Sigmoid colon (tissue), 4 donors: ENCODE measurements at regions not wholly inside any gene's neighbourhood (a gene's known extent, or its start where the extent isn't known, plus 50 kb on each side); places are given as distances from the start of the nearest gene placed in this dataset.
"Not testable (repeated sequence)": the region's sequence is repeated elsewhere in the genome, so short reads cannot be mapped to it uniquely, and the experiment has no call there.

Experiments used
- CTCF ChIP-seq, 4 experiments: fragments of 450-650 bp in 3 of 4; fragments of 200-600 bp in 1 of 4; IDR thresholded peaks; one replicate each; pipeline ENCODE4 v1.5.1; 2016 to 2019; ENCODE audit warnings: antibody characterized with exemption in 4 of 4, mild to moderate bottlenecking in 3 of 4, moderate library complexity in 2 of 4
- EP300 ChIP-seq, 4 donors: sonication (generic); formaldehyde crosslinking; IDR thresholded peaks; one replicate each; pipeline ENCODE4 v1.6.1; 2017; ENCODE audit warnings: antibody characterized with exemption in 4 of 4
- POLR2A ChIP-seq, 2 donors: fragments of 450-650 bp; IDR thresholded peaks; one replicate each; pipeline ENCODE4 v1.6.1; 2016; ENCODE audit warnings: antibody characterized with exemption in 2 of 2, mild to moderate bottlenecking in 2 of 2, moderate library complexity in 2 of 2
- POLR2AphosphoS5 ChIP-seq, 4 donors: sonication (generic); formaldehyde crosslinking; IDR thresholded peaks; one replicate each; pipeline ENCODE4 v1.6.1; 2017; ENCODE audit warnings: antibody characterized with exemption in 4 of 4

DNA sequence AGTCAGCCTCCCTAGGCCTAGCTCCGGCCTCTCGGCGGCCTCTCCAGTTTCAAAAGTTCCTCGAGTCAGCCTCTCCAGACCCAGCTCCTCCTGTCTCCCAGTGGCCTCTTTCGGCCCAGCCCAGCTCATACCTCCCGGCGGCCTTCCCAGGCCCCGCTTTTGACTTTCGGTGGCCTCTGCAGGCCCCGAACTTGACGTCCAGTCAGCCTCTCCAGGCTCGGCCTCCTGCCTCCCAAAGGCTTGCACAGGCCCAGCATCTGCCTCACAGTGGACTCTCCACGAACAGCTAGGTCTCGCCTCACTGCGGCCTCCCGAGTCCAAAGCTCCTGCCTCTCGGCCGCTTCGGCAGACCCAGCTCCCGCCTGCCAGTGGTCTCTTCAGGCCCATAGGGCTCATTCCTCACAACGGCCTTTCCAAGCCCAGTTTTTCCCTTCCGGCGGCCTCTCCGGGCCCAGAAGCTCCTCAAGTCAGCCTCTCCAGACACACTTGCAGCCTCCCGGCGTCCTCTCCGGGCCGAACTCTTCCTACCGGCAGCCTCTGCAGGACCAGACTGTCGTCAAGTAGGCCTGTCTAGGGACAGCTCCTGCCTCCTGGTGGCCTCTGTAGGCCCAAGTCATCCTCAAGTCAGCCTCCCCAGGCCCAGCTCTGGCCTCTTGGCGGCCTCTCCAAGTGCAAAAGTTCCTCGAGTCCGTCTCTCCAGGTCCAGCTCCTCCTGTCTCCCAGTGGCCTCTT is 249.9 kb upstream of the ZNF722 start:
- not testable (repeated sequence) for TF ChIP-seq CTCF, POLR2A, POLR2AphosphoS5, EP300 (IDR thresholded peaks at IDR 0.05)
